H54 (cell line): ENCODE measurements at regions not wholly inside any gene's neighbourhood (a gene's known extent, or its start where the extent isn't known, plus 50 kb on each side); places are given as distances from the start of the nearest gene placed in this dataset.
"Not testable (repeated sequence)": the region's sequence is repeated elsewhere in the genome, so short reads cannot be mapped to it uniquely, and the experiment has no call there.

Experiments
- DNase-seq: peaks from one replicate; pipeline ENCODE4 v3.0.0; 2011; ENCODE audit warnings: low spot score, mixed read lengths; ENCODE audit not compliant: insufficient read length
- FAIRE-seq: peaks from 3 replicates; lab custom pipeline; 2011; peaks lifted over from hg19 to GRCh38; lab: Jason Lieb, UNC
- POLR2A ChIP-seq: IDR thresholded peaks from 2 replicates; pipeline ENCODE4 v1.6.1; 2011; ENCODE audit warnings: low read depth, mild to moderate bottlenecking, low read length

- TF ChIP-seq POLR2A = no peak
- DNase-seq (no peak), FAIRE-seq (no peak)
Measured at GRCh38 chr4:132710971-132711370, 438.1 kb upstream of the PCDH10 start.

GRCh38 chr4:132737344-132737743 is 411.8 kb upstream of the PCDH10 start:
- FAIRE-seq (no peak), DNase-seq (no peak)
- no peak for TF ChIP-seq POLR2A

- DNase-seq (no peak), FAIRE-seq (no peak)
- TF ChIP-seq POLR2A = no peak
Measured at GRCh38 chr4:132759199-132759780, 389.8 kb upstream of the PCDH10 start.

GRCh38 chr4:132763465-132763864 is 385.6 kb upstream of the PCDH10 start:
- no peak for FAIRE-seq
- no peak for TF ChIP-seq POLR2A
- no peak for DNase-seq

GRCh38 chr4:132767901-132768300 is 381.2 kb upstream of the PCDH10 start:
- TF ChIP-seq POLR2A = no peak
- no peak for FAIRE-seq
- DNase-seq = no peak

GRCh38 chr4:132770776-132771175 is 378.3 kb upstream of the PCDH10 start:
- no peak for FAIRE-seq
- TF ChIP-seq POLR2A = no peak
- DNase-seq = no peak

GRCh38 chr4:132792310-132792709 is 356.8 kb upstream of the PCDH10 start:
- DNase-seq (no peak), FAIRE-seq (no peak)
- no peak for TF ChIP-seq POLR2A

- FAIRE-seq = no peak
- TF ChIP-seq POLR2A = no peak
- DNase-seq = no peak
Measured at GRCh38 chr4:132797856-132798255, 351.2 kb upstream of the PCDH10 start.

GRCh38 chr4:132809298-132810032 is 339.6 kb upstream of the PCDH10 start:
- FAIRE-seq = no peak
- TF ChIP-seq POLR2A = no peak

GRCh38 chr4:132813061-132813460 is 336.0 kb upstream of the PCDH10 start:
- not testable (repeated sequence) for DNase-seq, FAIRE-seq

More at GRCh38 chr4:132809298-132810032, 339.6 kb upstream of the PCDH10 start:
- no peak for DNase-seq

GRCh38 chr4:132818091-132818490 is 331.0 kb upstream of the PCDH10 start:
- FAIRE-seq (no peak), DNase-seq (no peak)
- no peak for TF ChIP-seq POLR2A

- no peak for TF ChIP-seq POLR2A
- DNase-seq (no peak), FAIRE-seq (no peak)
Measured at GRCh38 chr4:132823419-132823818, 325.7 kb upstream of the PCDH10 start.

GRCh38 chr4:132824761-132825160 is 324.3 kb upstream of the PCDH10 start:
- DNase-seq = no peak
- TF ChIP-seq POLR2A = no peak
- FAIRE-seq = no peak

- DNase-seq (no peak), FAIRE-seq (no peak)
- TF ChIP-seq POLR2A = no peak
Measured at GRCh38 chr4:132827522-132827921, 321.6 kb upstream of the PCDH10 start.

GRCh38 chr4:132838244-132838643 is 310.9 kb upstream of the PCDH10 start:
- TF ChIP-seq POLR2A = no peak
- DNase-seq (no peak), FAIRE-seq (no peak)
